Activated CD4-positive, CD25-positive, alpha-beta regulatory T cell treated with anti-CD3 and anti-CD28 coated beads, Interleukin-2, amount 50 U/mL, for 16 hours (primary cell): ENCODE measurements at regions not wholly inside any gene's neighbourhood (a gene's known extent, or its start where the extent isn't known, plus 50 kb on each side); places are given as distances from the start of the nearest gene placed in this dataset.

Experiments
- DNase-seq: peaks from one replicate; pipeline ENCODE4 v3.0.0-alpha.2; 2020; ENCODE audit warnings: low read depth, low spot score

GRCh38 chr13:72168126-72168855 lies 301.3 kb upstream of the DACH1 start:
- no peak for DNase-seq

- no peak for DNase-seq
These were observed 299.2 kb upstream of the DACH1 start for GRCh38 chr13:72166102-72166650.

- no peak for DNase-seq
These were observed 298.3 kb upstream of the DACH1 start for GRCh38 chr13:72165276-72165675.

- no peak for DNase-seq
These were observed 297.8 kb upstream of the DACH1 start for GRCh38 chr13:72164811-72165210.

- DNase-seq = no peak
These were observed 296.7 kb upstream of the DACH1 start for GRCh38 chr13:72163678-72164077.

- DNase-seq = no peak
These were observed 294.0 kb upstream of the DACH1 start for GRCh38 chr13:72160977-72161376.

GRCh38 chr13:72156760-72157159 lies 289.8 kb upstream of the DACH1 start:
- DNase-seq = no peak

GRCh38 chr13:72153272-72153671 lies 286.3 kb upstream of the DACH1 start:
- DNase-seq = no peak

- no peak for DNase-seq
These were observed 284.2 kb upstream of the DACH1 start for GRCh38 chr13:72151241-72151640.

GRCh38 chr13:72150502-72150901 lies 283.5 kb upstream of the DACH1 start:
- DNase-seq = no peak

GRCh38 chr13:72149701-72150100 lies 282.7 kb upstream of the DACH1 start:
- DNase-seq = no peak

- no peak for DNase-seq
These were observed 279.8 kb upstream of the DACH1 start for GRCh38 chr13:72146816-72147215.

- no peak for DNase-seq
These were observed 278.4 kb upstream of the DACH1 start for GRCh38 chr13:72145383-72145782.

GRCh38 chr13:72144636-72145035 lies 277.6 kb upstream of the DACH1 start:
- DNase-seq = no peak

- DNase-seq = no peak
These were observed 275.0 kb upstream of the DACH1 start for GRCh38 chr13:72141855-72142519.

- DNase-seq = no peak
These were observed 272.2 kb upstream of the DACH1 start for GRCh38 chr13:72139192-72139591.

GRCh38 chr13:72132075-72132474 lies 265.1 kb upstream of the DACH1 start:
- no peak for DNase-seq

- no peak for DNase-seq
These were observed 262.1 kb upstream of the DACH1 start for GRCh38 chr13:72129117-72129516.

- DNase-seq = no peak
These were observed 260.0 kb upstream of the DACH1 start for GRCh38 chr13:72127031-72127430.

GRCh38 chr13:72126424-72126823 lies 259.4 kb upstream of the DACH1 start:
- no peak for DNase-seq

- no peak for DNase-seq
These were observed 258.6 kb upstream of the DACH1 start for GRCh38 chr13:72125561-72125960.

- DNase-seq = no peak
These were observed 255.8 kb upstream of the DACH1 start for GRCh38 chr13:72122661-72123255.

- DNase-seq = no peak
These were observed 254.5 kb upstream of the DACH1 start for GRCh38 chr13:72121466-72121865.
